ENCODE measurements at regions not wholly inside any gene's neighbourhood (a gene's known extent, or its start where the extent isn't known, plus 50 kb on each side); places are given as distances from the start of the nearest gene placed in this dataset.

GRCh38 chr2:196383799-196384198 is 212.4 kb upstream of the STK17B start:
- no peaks in the 10 kb centered on the region for H3K4me1 Mint-ChIP-seq
- H3F3A ChIP-seq (ENCODE audit: low read depth) = no peaks in the 10 kb centered on the region
- no peak overlapping the region for H2AFZ ChIP-seq (replicated peaks)
- H3K27me3 ChIP-seq = no peaks in the 10 kb centered on the region
- DNase-seq (ENCODE audit: low spot score) = no peak
- TF ChIP-seq, protein P1, sequence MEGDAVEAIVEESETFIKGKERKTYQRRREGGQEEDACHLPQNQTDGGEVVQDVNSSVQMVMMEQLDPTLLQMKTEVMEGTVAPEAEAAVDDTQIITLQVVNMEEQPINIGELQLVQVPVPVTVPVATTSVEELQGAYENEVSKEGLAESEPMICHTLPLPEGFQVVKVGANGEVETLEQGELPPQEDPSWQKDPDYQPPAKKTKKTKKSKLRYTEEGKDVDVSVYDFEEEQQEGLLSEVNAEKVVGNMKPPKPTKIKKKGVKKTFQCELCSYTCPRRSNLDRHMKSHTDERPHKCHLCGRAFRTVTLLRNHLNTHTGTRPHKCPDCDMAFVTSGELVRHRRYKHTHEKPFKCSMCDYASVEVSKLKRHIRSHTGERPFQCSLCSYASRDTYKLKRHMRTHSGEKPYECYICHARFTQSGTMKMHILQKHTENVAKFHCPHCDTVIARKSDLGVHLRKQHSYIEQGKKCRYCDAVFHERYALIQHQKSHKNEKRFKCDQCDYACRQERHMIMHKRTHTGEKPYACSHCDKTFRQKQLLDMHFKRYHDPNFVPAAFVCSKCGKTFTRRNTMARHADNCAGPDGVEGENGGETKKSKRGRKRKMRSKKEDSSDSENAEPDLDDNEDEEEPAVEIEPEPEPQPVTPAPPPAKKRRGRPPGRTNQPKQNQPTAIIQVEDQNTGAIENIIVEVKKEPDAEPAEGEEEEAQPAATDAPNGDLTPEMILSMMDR (IDR thresholded peaks at IDR 0.05) = no peak
- TF ChIP-seq EZH2phosphoT487 (IDR thresholded peaks at IDR 0.05) (no peak), EZH2 (IDR thresholded peaks at IDR 0.05) (no peak)
- no peak overlapping the region for H3K4me3 ChIP-seq
- H3K27ac ChIP-seq = no peak overlapping the region
- H3K9me3 ChIP-seq (ENCODE audit: low read depth) = no peaks in the 10 kb centered on the region
- no peaks in the 10 kb centered on the region for H3K9me3 Mint-ChIP-seq
- H3K4me3 Mint-ChIP-seq = no peak overlapping the region
- no peaks in the 10 kb centered on the region for H3K79me2 ChIP-seq (ENCODE audit: low read depth)
- H3K27me3 Mint-ChIP-seq (ENCODE audit: insufficient read depth, low read depth) = no peaks in the 10 kb centered on the region
- H3K36me3 Mint-ChIP-seq = no peaks in the 10 kb centered on the region
- no peaks in the 10 kb centered on the region for H3K36me3 ChIP-seq
- H3K27ac Mint-ChIP-seq = no peak overlapping the region
- no peaks in the 10 kb centered on the region for H3K4me1 ChIP-seq
- no peaks in the 10 kb centered on the region for H4K20me1 ChIP-seq (ENCODE audit: low read depth)
- H3K9ac ChIP-seq = no peak overlapping the region
- H3K4me2 ChIP-seq = no peak overlapping the region

- no peak overlapping the region for H3K4me2 ChIP-seq
- H2AFZ ChIP-seq (replicated peaks) = no peak overlapping the region
- H3K9ac ChIP-seq = no peak overlapping the region
- H3K4me3 ChIP-seq = no peak overlapping the region
- no peaks in the 10 kb centered on the region for H3K36me3 ChIP-seq
- H3K79me2 ChIP-seq (ENCODE audit: low read depth) = no peaks in the 10 kb centered on the region
- no peak for DNase-seq (ENCODE audit: low spot score)
- H4K20me1 ChIP-seq (ENCODE audit: low read depth) = no peaks in the 10 kb centered on the region
- no peaks in the 10 kb centered on the region for H3K4me1 ChIP-seq
- no peaks in the 10 kb centered on the region for H3K27me3 ChIP-seq
- no peaks in the 10 kb centered on the region for H3F3A ChIP-seq (ENCODE audit: low read depth)
- Mint-ChIP-seq H3K36me3 (no peaks in the 10 kb centered on the region), H3K9me3 (no peaks in the 10 kb centered on the region), H3K4me3 (no peak overlapping the region), H3K27me3 (ENCODE audit: insufficient read depth, low read depth) (no peaks in the 10 kb centered on the region), H3K4me1 (no peaks in the 10 kb centered on the region), H3K27ac (no peak overlapping the region)
- H3K27ac ChIP-seq = no peak overlapping the region
- H3K9me3 ChIP-seq (ENCODE audit: low read depth) = no peaks in the 10 kb centered on the region
- TF ChIP-seq EZH2 (IDR thresholded peaks at IDR 0.05) (no peak), EZH2phosphoT487 (IDR thresholded peaks at IDR 0.05) (no peak)
- TF ChIP-seq, protein P1 (IDR thresholded peaks at IDR 0.05) = no peak
These were observed 213.4 kb upstream of the STK17B start for GRCh38 chr2:196384729-196385128.

GRCh38 chr2:196389670-196390069 is 218.3 kb upstream of the STK17B start:
- peaks cover 5% of the 10 kb centered on the region for H3K4me1 ChIP-seq
- no peaks in the 10 kb centered on the region for H3K27me3 Mint-ChIP-seq (ENCODE audit: insufficient read depth, low read depth)
- H3K36me3 Mint-ChIP-seq = no peaks in the 10 kb centered on the region
- H3K9me3 ChIP-seq (ENCODE audit: low read depth) = no peaks in the 10 kb centered on the region
- no peaks in the 10 kb centered on the region for H3F3A ChIP-seq (ENCODE audit: low read depth)
- no peaks in the 10 kb centered on the region for H4K20me1 ChIP-seq (ENCODE audit: low read depth)
- H3K27ac Mint-ChIP-seq = no peak overlapping the region
- no peaks in the 10 kb centered on the region for H3K79me2 ChIP-seq (ENCODE audit: low read depth)
- peaks cover 12% of the 10 kb centered on the region for H3K4me1 Mint-ChIP-seq
- H3K9me3 Mint-ChIP-seq = peaks cover 1% of the 10 kb centered on the region
- no peak overlapping the region for H3K27ac ChIP-seq
- H3K36me3 ChIP-seq = no peaks in the 10 kb centered on the region
- no peak overlapping the region for H2AFZ ChIP-seq (replicated peaks)
- H3K4me3 ChIP-seq = no peak overlapping the region
- H3K27me3 ChIP-seq = no peaks in the 10 kb centered on the region
- DNase-seq (ENCODE audit: low spot score) = no peak
- no peak overlapping the region for H3K4me3 Mint-ChIP-seq
- no peak overlapping the region for H3K9ac ChIP-seq
- no peak overlapping the region for H3K4me2 ChIP-seq
- no peak for TF ChIP-seq EZH2 (IDR thresholded peaks at IDR 0.05)
- TF ChIP-seq EZH2phosphoT487 (IDR thresholded peaks at IDR 0.05) = no peak
- TF ChIP-seq, protein P1 (IDR thresholded peaks at IDR 0.05) = no peak
